GM12874 (cell line): ENCODE measurements at regions not wholly inside any gene's neighbourhood (a gene's known extent, or its start where the extent isn't known, plus 50 kb on each side); places are given as distances from the start of the nearest gene placed in this dataset.

ENCODE experiments used
- TF ChIP-seq, protein P1 (sequence below): IDR thresholded peaks from 2 replicates; pipeline ENCODE4 v1.5.1; 2011; ENCODE audit warnings: low read depth, mild to moderate bottlenecking, control low read depth, low read length, moderate library complexity; ENCODE audit not compliant: insufficient read depth

DNA sequence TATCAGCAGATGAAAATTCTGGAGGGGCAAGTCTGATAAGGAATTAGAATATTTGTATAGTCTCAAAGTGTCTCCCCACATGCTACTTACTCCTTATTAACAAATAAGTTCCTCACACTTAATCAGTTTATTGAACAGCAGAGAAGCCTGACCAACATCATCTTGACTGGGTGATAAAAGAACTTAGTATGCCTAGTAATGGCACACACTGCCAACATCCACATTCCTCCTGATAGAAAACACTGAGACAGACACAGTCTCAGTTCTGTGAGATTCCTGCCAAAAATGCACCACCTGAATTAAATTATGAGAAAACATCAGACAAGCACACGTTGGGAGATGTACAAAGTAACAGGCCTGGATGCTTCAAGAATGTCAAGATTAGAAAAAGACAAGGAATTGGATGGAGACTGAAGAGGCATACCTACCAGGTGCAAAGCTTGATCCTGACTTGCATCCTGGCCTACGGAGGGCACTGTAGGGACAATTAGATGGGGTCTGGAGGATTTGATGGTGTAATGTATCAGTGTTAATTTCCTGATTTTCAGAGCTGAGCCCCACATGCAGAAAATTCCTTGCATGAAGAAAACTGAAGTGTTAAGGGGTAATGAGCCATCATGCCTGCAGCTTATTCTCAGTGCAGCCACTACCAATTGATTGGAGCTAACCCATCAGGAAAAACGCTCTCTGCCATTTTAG is 200.4 kb upstream of the SH3BP4 start:
- TF ChIP-seq, protein P1, sequence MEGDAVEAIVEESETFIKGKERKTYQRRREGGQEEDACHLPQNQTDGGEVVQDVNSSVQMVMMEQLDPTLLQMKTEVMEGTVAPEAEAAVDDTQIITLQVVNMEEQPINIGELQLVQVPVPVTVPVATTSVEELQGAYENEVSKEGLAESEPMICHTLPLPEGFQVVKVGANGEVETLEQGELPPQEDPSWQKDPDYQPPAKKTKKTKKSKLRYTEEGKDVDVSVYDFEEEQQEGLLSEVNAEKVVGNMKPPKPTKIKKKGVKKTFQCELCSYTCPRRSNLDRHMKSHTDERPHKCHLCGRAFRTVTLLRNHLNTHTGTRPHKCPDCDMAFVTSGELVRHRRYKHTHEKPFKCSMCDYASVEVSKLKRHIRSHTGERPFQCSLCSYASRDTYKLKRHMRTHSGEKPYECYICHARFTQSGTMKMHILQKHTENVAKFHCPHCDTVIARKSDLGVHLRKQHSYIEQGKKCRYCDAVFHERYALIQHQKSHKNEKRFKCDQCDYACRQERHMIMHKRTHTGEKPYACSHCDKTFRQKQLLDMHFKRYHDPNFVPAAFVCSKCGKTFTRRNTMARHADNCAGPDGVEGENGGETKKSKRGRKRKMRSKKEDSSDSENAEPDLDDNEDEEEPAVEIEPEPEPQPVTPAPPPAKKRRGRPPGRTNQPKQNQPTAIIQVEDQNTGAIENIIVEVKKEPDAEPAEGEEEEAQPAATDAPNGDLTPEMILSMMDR = no peak

DNA sequence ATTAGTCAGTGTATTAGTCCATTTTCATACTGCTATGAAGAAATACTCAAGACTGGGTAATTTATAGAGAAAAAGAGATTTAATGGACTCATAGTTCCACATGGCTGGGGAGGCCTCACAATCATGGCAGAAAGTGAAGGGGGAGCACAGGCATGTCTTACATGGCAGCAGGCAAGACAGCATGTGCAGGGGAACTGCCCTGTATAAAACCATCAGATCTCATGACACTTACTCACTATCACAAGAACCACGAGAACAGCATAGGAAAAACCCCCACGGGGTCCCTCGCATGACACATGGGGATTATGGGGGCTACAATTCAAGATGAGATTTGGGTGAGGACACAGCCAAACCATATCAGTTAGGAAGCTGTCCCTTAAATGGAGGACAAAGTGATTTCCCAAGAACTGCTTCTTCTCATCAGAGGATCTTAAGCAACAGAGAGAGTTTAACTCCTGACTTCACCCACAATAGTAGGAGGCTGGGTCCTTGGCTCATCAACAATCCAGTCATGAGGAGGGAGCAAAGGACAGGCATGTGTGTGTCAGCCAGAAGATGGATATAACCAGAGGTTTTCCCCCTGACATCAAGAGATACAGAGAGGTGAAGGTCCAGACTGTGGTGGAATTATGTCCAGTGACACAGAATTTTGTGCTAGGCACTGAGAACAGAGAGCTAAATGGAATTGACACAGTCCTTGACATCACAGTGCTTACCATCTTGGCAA is 203.8 kb upstream of the SH3BP4 start:
- TF ChIP-seq, protein P1 = no peak

DNA sequence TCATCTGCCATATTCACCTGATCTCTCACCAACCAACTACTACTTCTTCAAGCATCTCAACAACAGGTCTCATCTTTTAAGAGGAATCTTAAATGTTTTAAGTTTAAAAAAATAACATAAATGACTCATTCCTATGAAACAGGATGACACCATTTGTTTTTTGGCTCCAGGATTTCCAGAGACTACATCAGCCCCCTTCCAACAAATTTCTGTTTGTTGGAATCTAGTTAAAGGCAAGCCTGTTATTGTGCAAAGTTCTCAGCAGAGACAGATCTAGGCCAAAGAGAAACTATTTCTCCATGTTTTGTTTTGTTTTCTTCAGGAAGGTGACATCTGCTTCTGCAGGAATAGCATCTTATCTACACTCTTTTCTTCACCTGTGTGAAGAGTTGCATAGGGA is 204.8 kb upstream of the SH3BP4 start:
- TF ChIP-seq, protein P1 = no peak

DNA sequence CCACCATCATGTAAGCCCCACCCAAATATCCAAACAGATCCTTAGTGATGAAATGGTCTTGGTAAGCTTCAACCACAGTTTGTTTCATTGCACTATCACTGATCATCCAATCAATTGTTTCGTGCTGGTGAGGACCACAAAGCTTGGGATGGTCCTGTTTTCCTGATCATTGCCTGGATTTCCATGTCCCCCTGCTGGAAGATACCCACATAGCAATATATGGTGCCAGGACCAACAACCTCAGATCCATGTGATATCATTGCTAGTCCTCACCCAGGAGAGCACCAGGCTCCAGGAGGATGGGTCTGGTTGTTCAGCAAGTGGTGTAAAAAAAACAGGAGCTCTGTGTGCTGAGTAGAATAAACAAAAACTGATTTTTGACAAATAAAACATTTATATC is 206.5 kb upstream of the SH3BP4 start:
- TF ChIP-seq, protein P1 = no peak

DNA sequence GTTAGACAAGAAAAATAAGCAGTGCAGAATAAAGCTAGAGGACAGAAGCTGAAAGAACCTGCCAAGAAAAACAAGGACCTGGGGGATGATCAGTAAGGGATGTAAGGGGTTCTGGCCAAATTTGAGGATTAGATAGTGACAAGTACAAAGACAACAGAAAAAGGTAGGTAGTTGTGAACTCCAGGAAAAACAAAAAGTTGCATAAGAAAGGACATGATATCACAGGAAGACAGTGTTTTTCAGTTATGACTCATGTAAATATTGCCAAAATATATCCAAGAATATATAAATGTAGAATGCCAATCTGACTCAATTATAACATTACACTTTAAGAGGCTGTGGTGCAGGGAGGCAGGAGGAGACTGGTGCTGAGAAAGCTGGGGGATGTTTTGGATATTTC is 209.8 kb upstream of the SH3BP4 start:
- TF ChIP-seq, protein P1 = no peak

DNA sequence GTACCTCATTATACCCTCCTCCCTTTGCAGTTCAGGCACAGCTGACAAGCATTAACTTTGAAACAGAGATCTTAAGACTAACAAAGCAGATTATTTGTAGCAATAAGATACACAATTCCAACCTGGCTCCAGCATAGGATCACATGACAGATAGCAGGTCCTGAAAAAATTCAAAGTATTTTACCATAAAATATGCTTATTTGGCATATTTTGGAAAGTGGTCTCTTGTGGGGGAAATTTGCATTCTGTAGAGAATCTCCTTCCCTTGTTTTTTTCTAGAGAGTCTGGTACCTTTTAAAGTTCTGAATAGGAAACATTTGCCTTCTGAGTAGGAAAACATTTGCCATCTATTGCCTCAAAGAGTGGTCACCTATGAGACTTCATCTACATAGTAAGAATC is 212.8 kb upstream of the SH3BP4 start:
- TF ChIP-seq, protein P1 = no peak

DNA sequence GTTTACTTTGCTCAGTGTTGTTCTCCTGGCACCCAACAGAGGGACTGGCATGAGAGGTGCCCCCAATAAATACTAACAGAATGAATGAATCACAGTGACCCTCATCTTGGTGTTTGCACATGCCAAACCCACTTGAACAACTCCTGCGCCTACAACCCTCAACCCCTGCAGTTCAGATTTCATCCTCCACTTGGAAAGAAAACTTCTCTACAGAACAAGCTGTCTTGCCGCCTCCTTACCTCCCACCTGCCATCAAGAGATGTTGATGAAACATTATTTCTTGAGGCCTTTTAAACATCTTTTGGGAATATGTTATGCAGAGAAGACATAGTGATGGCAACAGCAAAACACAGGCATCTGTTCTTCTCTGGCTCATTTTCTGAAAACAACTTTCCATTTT is 216.0 kb upstream of the SH3BP4 start:
- TF ChIP-seq, protein P1 = no peak
